MCF 10A (cell line): ENCODE measurements at regions not wholly inside any gene's neighbourhood (a gene's known extent, or its start where the extent isn't known, plus 50 kb on each side); places are given as distances from the start of the nearest gene placed in this dataset.

ENCODE experiments used
- BruUV-seq: library from RNA; stranded (reverse); fragments of 400-500 nt; replicated peaks from 2 replicates; lab custom pipeline; 2021; lab: Mats Ljungman, UMichigan
- CTCF ChIA-PET: fragments of 300-600 bp; sonication (Branson Sonifier 250); formaldehyde crosslinking; extraction: SDS; loops from one replicate; lab custom pipeline; 2021; ENCODE audit warnings: antibody characterized with exemption, inconsistent platforms; lab: Yijun Ruan, JAX
- POLR2A ChIA-PET: fragments of 300-600, 350-650 bp; sonication (Branson Sonifier 250); formaldehyde crosslinking; extraction: SDS; loops from one replicate; lab custom pipeline; 2020; ENCODE audit warnings: antibody characterized with exemption, inconsistent platforms; lab: Yijun Ruan, JAX
- DNase-seq: peaks from one replicate; pipeline ENCODE4 v3.0.0-alpha.2; 2018; ENCODE audit not compliant: unreplicated experiment
- H3K27ac Mint-ChIP-seq: one replicate; pipeline ENCODE4 v1.8.0; 2022; ENCODE audit warnings: mild to moderate bottlenecking, low read depth, mixed read lengths; ENCODE audit not compliant: unreplicated experiment
- H3K27me3 Mint-ChIP-seq: one replicate; pipeline ENCODE4 v1.8.0; 2022; ENCODE audit warnings: mixed read lengths; ENCODE audit not compliant: insufficient read depth, unreplicated experiment
- H3K36me3 Mint-ChIP-seq: one replicate; pipeline ENCODE4 v1.8.0; 2022; ENCODE audit warnings: mild to moderate bottlenecking, moderate library complexity, mixed read lengths; ENCODE audit not compliant: insufficient read depth, unreplicated experiment
- H3K4me1 Mint-ChIP-seq: one replicate; pipeline ENCODE4 v1.8.0; 2022; ENCODE audit warnings: mixed read lengths; ENCODE audit not compliant: insufficient read depth, unreplicated experiment
- H3K4me3 Mint-ChIP-seq: one replicate; pipeline ENCODE4 v1.8.0; 2022; ENCODE audit warnings: mild to moderate bottlenecking, moderate library complexity, mixed read lengths; ENCODE audit not compliant: unreplicated experiment
- H3K9me3 Mint-ChIP-seq: one replicate; pipeline ENCODE4 v1.8.0; 2022; ENCODE audit warnings: mixed read lengths; ENCODE audit not compliant: unreplicated experiment
- CTCF ChIP-seq: fragments of 200-600 bp; IDR thresholded peaks from one replicate; pipeline ENCODE4 v1.8.0; 2022; ENCODE audit warnings: antibody characterized with exemption, mild to moderate bottlenecking; ENCODE audit not compliant: unreplicated experiment
- intact Hi-C: fragments of 100-400 bp; cut with micrococcal nuclease; formaldehyde crosslinking; loops from 2 replicates; pipeline ENCODE4 v1.14.1; 2022

GRCh38 chr1:219337588-219337987 is 163.9 kb downstream of the LYPLAL1 start:
- intact Hi-C loops, result no loop called here
- TF ChIP-seq CTCF, result no peak
- Mint-ChIP-seq H3K4me1 (no peaks in the 10 kb centered on the region), H3K27me3 (peaks cover 100% of the 10 kb centered on the region), H3K36me3 (no peaks in the 10 kb centered on the region), H3K9me3 (no peaks in the 10 kb centered on the region), H3K4me3 (no peak overlapping the region), H3K27ac (no peak overlapping the region)
- DNase-seq, result no peak
- ChIA-PET CTCF (interaction anchor here (0.6 kb wide), 2 partner anchors 14 to 37 kb away, joined by 3 to 6 read pairs; no protein-coding TSS in a partner anchor), POLR2A (no interaction called here)
- no TSS peak for BruUV-seq

GRCh38 chr1:219333626-219334025 is 159.9 kb downstream of the LYPLAL1 start:
- Mint-ChIP-seq H3K4me3 (no peak overlapping the region), H3K27ac (no peak overlapping the region)
- CTCF ChIA-PET, result interaction anchor here (0.6 to 1.3 kb wide), 2 partner anchors 25 to 35 kb away, joined by 3 to 4 read pairs; no protein-coding TSS in a partner anchor

GRCh38 chr1:219331424-219331823 is 157.7 kb downstream of the LYPLAL1 start:
- BruUV-seq, result no TSS peak
- Mint-ChIP-seq H3K9me3 (peaks cover 11% of the 10 kb centered on the region), H3K4me1 (no peaks in the 10 kb centered on the region), H3K27me3 (peaks cover 100% of the 10 kb centered on the region), H3K4me3 (no peak overlapping the region), H3K36me3 (no peaks in the 10 kb centered on the region), H3K27ac (no peak overlapping the region)
- POLR2A ChIA-PET, result no interaction called here
- no peak for TF ChIP-seq CTCF
- CTCF ChIA-PET, result interaction anchor here (1.4 kb wide), 1 partner anchor 8 kb away, joined by 4 read pairs; no protein-coding TSS in a partner anchor
- DNase-seq, result no peak
- intact Hi-C loops, result no loop called here

More at GRCh38 chr1:219333626-219334025, 159.9 kb downstream of the LYPLAL1 start:
- H3K4me1 Mint-ChIP-seq, result no peaks in the 10 kb centered on the region
- BruUV-seq, result no TSS peak
- H3K27me3 Mint-ChIP-seq, result peaks cover 100% of the 10 kb centered on the region
- POLR2A ChIA-PET, result interaction anchor here (0.9 kb wide), 1 partner anchor 35 kb away, joined by 3 read pairs; no protein-coding TSS in a partner anchor
- TF ChIP-seq CTCF, result no peak
- H3K36me3 Mint-ChIP-seq, result no peaks in the 10 kb centered on the region
- no peaks in the 10 kb centered on the region for H3K9me3 Mint-ChIP-seq
- intact Hi-C loops, result no loop called here
- DNase-seq, result no peak

GRCh38 chr1:219330669-219331068 is 157.0 kb downstream of the LYPLAL1 start:
- Mint-ChIP-seq H3K27ac (no peak overlapping the region), H3K36me3 (no peaks in the 10 kb centered on the region), H3K4me3 (no peak overlapping the region), H3K9me3 (peaks cover 11% of the 10 kb centered on the region), H3K27me3 (peaks cover 100% of the 10 kb centered on the region), H3K4me1 (peaks cover 1% of the 10 kb centered on the region)
- ChIA-PET POLR2A (interaction anchor here (0.7 kb wide), 1 partner anchor 14 kb away, joined by 3 read pairs; no protein-coding TSS in a partner anchor), CTCF (interaction anchor here (1.3 to 1.4 kb wide), 2 partner anchors 9 to 23 kb away, joined by 3 to 4 read pairs; no protein-coding TSS in a partner anchor)
- no TSS peak for BruUV-seq
- DNase-seq, result no peak
- TF ChIP-seq CTCF, result no peak
- intact Hi-C loops, result no loop called here
